HG02588 (cell line): ENCODE measurements at regions not wholly inside any gene's neighbourhood (a gene's known extent, or its start where the extent isn't known, plus 50 kb on each side); places are given as distances from the start of the nearest gene placed in this dataset.

Experiments used
- ATAC-seq: cut with Tn5 transposase; IDR thresholded peaks from one replicate; pipeline ENCODE4 v1.9.1; 2021; ENCODE audit warnings: mild to moderate bottlenecking, moderate library complexity; ENCODE audit not compliant: unreplicated experiment

GRCh38 chr5:119991625-119992024 lies 362.3 kb downstream of the FAM170A start:
- ATAC-seq: no peak

- no peak for ATAC-seq
These were observed 366.8 kb downstream of the FAM170A start for GRCh38 chr5:119996128-119996527.

- ATAC-seq: no peak
These were observed 378.2 kb downstream of the FAM170A start for GRCh38 chr5:120007598-120007997.

GRCh38 chr5:120012431-120012830 lies 383.1 kb downstream of the FAM170A start:
- ATAC-seq: no peak

- ATAC-seq: no peak
These were observed 385.2 kb downstream of the FAM170A start for GRCh38 chr5:120014535-120014934.

- ATAC-seq: no peak
These were observed 387.5 kb downstream of the FAM170A start for GRCh38 chr5:120016717-120017382.

GRCh38 chr5:120017513-120017912 lies 388.2 kb downstream of the FAM170A start:
- no peak for ATAC-seq

GRCh38 chr5:120035181-120035580 lies 405.8 kb downstream of the FAM170A start:
- no peak for ATAC-seq

GRCh38 chr5:120035815-120036577 lies 406.6 kb downstream of the FAM170A start:
- ATAC-seq: no peak

GRCh38 chr5:120037451-120037850 lies 408.1 kb downstream of the FAM170A start:
- no peak for ATAC-seq

GRCh38 chr5:120039111-120039510 lies 409.8 kb downstream of the FAM170A start:
- no peak for ATAC-seq

GRCh38 chr5:120043431-120043830 lies 414.1 kb downstream of the FAM170A start:
- no peak for ATAC-seq

GRCh38 chr5:120052916-120053828 lies 410.9 kb upstream of the PRR16 start:
- no peak for ATAC-seq

- ATAC-seq: no peak
These were observed 410.3 kb upstream of the PRR16 start for GRCh38 chr5:120053841-120054240.

GRCh38 chr5:120055858-120056257 lies 408.2 kb upstream of the PRR16 start:
- no peak for ATAC-seq

- no peak for ATAC-seq
These were observed 401.6 kb upstream of the PRR16 start for GRCh38 chr5:120062515-120062917.

- no peak for ATAC-seq
These were observed 391.9 kb upstream of the PRR16 start for GRCh38 chr5:120072068-120072761.

GRCh38 chr5:120073722-120074121 lies 390.4 kb upstream of the PRR16 start:
- no peak for ATAC-seq

- no peak for ATAC-seq
These were observed 383.3 kb upstream of the PRR16 start for GRCh38 chr5:120080781-120081180.

- no peak for ATAC-seq
These were observed 381.6 kb upstream of the PRR16 start for GRCh38 chr5:120082316-120083068.
